ENCODE measurements at regions not wholly inside any gene's neighbourhood (a gene's known extent, or its start where the extent isn't known, plus 50 kb on each side); places are given as distances from the start of the nearest gene placed in this dataset.

DNA sequence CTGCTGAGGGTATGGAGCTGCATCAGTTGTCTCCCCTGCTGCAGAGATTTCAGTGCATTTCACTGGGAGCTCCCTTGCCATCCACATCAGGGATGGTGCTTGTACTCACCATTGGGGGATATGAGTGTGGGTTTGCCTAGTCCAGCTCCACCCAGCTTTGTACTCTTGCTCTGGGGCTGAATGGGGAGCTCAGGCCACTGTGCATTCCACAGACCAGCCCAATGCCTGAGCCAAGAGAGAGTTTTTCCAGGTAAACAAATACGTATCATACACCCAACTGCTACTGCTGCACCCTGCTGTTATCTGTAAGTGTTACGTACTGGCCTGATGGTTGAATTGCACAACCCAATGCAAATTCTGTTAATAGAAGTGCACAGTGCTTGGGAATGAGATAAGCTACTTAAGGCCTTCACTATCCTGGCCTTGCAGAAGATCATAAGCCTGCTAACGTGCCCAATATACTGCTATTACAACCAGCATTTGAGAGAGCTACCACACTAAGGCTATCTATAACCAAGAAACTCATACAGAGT is 205.0 kb upstream of the DMD start:
- Histone ChIP-seq H2BK12ac (ENCODE audit: low read length in 2 of 2) (no peak overlapping the region), H3K27me3 (ENCODE audit: control insufficient read depth in 1 of 2, insufficient read depth in 1 of 2, low read length in 2 of 2) (no peaks in the 10 kb centered on the region), H3K18ac (ENCODE audit: low read depth in 1 of 2, low read length in 2 of 2) (no peak overlapping the region), H3K36me3 (ENCODE audit: control insufficient read depth in 1 of 2, insufficient read depth in 2 of 2, low read depth in 1 of 2, low read length in 2 of 2) (no peaks in the 10 kb centered on the region), H2AFZ (ENCODE audit: low read depth, low read length) (no peak overlapping the region), H2BK15ac (ENCODE audit: low read depth, poor library complexity, severe bottlenecking) (no peak overlapping the region), H3K4me3 (ENCODE audit: insufficient read depth in 1 of 2, low read depth in 1 of 2, low read length in 2 of 2) (no peak overlapping the region), H3K9ac (ENCODE audit: low read length) (no peak overlapping the region), H3K23ac (ENCODE audit: low read length in 2 of 2) (no peak overlapping the region), H2BK5ac (ENCODE audit: low read depth, low read length, poor library complexity, severe bottlenecking) (no peak overlapping the region), H3K9me3 (ENCODE audit: control insufficient read depth, low read length) (peaks cover 8% of the 10 kb centered on the region), H4K8ac (ENCODE audit: low read length) (no peak overlapping the region), H3K4ac (ENCODE audit: low read depth in 1 of 2, low read length in 2 of 2) (no peak overlapping the region), H4K91ac (ENCODE audit: low read length) (no peak overlapping the region), H3K4me1 (ENCODE audit: control insufficient read depth, insufficient read depth, low read depth, low read length) (no peaks in the 10 kb centered on the region), H3K27ac (ENCODE audit: low read length, poor library complexity, severe bottlenecking) (no peak overlapping the region), H2AK5ac (ENCODE audit: low read length, severe bottlenecking) (no peak overlapping the region), H3K79me1 (replicated peaks; ENCODE audit: low read length, poor library complexity, severe bottlenecking) (no peaks in the 10 kb centered on the region), H3K14ac (ENCODE audit: low read length in 2 of 2) (no peak overlapping the region), H3K4me2 (ENCODE audit: low read length, poor library complexity, severe bottlenecking) (no peak overlapping the region), H2BK120ac (ENCODE audit: low read depth, low read length) (no peak overlapping the region)
- 84% methylated on average over 2 of the region's 3 CpGs for WGBS
- DNase-seq, result no peak

- H4K8ac ChIP-seq (ENCODE audit: low read length), result no peak overlapping the region
- H3K23ac ChIP-seq (ENCODE audit: low read length in 2 of 2), result no peak overlapping the region
- H3K14ac ChIP-seq (ENCODE audit: low read length in 2 of 2), result no peak overlapping the region
- no peak overlapping the region for H2BK12ac ChIP-seq (ENCODE audit: low read length in 2 of 2)
- DNase-seq, result no peak
- no peak overlapping the region for H2BK15ac ChIP-seq (ENCODE audit: low read depth, poor library complexity, severe bottlenecking)
- H3K4ac ChIP-seq (ENCODE audit: low read depth in 1 of 2, low read length in 2 of 2), result no peak overlapping the region
- H3K9ac ChIP-seq (ENCODE audit: low read length), result no peak overlapping the region
- H3K9me3 ChIP-seq (ENCODE audit: control insufficient read depth, low read length), result peaks cover 8% of the 10 kb centered on the region
- H3K79me1 ChIP-seq (replicated peaks; ENCODE audit: low read length, poor library complexity, severe bottlenecking), result no peaks in the 10 kb centered on the region
- no peaks in the 10 kb centered on the region for H3K36me3 ChIP-seq (ENCODE audit: control insufficient read depth in 1 of 2, insufficient read depth in 2 of 2, low read depth in 1 of 2, low read length in 2 of 2)
- 65% methylated on average over 6 of the region's 6 CpGs for WGBS
- no peak overlapping the region for H3K4me3 ChIP-seq (ENCODE audit: insufficient read depth in 1 of 2, low read depth in 1 of 2, low read length in 2 of 2)
- no peak overlapping the region for H2BK120ac ChIP-seq (ENCODE audit: low read depth, low read length)
- no peak overlapping the region for H4K91ac ChIP-seq (ENCODE audit: low read length)
- no peak overlapping the region for H2BK5ac ChIP-seq (ENCODE audit: low read depth, low read length, poor library complexity, severe bottlenecking)
- no peak overlapping the region for H3K18ac ChIP-seq (ENCODE audit: low read depth in 1 of 2, low read length in 2 of 2)
- no peaks in the 10 kb centered on the region for H3K27me3 ChIP-seq (ENCODE audit: control insufficient read depth in 1 of 2, insufficient read depth in 1 of 2, low read length in 2 of 2)
- no peak overlapping the region for H3K27ac ChIP-seq (ENCODE audit: low read length, poor library complexity, severe bottlenecking)
- H2AK5ac ChIP-seq (ENCODE audit: low read length, severe bottlenecking), result no peak overlapping the region
- no peaks in the 10 kb centered on the region for H3K4me1 ChIP-seq (ENCODE audit: control insufficient read depth, insufficient read depth, low read depth, low read length)
- H3K4me2 ChIP-seq (ENCODE audit: low read length, poor library complexity, severe bottlenecking), result no peak overlapping the region
- no peak overlapping the region for H2AFZ ChIP-seq (ENCODE audit: low read depth, low read length)
Observed at GRCh38 chrX:33415459-33415858, 204.1 kb upstream of the DMD start.

DNA sequence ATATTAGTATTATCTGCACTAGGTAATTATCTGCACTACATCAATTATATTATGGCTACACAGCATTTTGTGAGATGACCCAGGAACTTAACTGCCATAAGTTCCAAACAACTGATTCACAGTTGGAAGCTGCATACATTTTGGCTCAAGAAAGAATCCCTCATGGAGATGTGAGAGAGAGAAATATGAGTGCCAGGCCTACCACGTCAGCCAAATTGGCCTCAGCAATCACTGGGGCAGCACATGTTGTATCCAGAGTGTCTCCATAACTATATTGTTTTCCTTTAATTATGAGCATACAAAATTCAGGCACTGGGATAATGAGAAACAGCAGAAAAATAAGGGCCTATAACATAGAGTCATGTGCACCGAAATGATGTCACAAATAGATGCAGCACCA is 174.2 kb upstream of the DMD start:
- Histone ChIP-seq H2BK120ac (ENCODE audit: low read depth, low read length) (no peak overlapping the region), H2AFZ (ENCODE audit: low read depth, low read length) (no peak overlapping the region), H3K4ac (ENCODE audit: low read depth in 1 of 2, low read length in 2 of 2) (no peak overlapping the region), H3K23ac (ENCODE audit: low read length in 2 of 2) (no peak overlapping the region), H4K8ac (ENCODE audit: low read length) (no peak overlapping the region), H3K4me2 (ENCODE audit: low read length, poor library complexity, severe bottlenecking) (no peak overlapping the region), H3K4me1 (ENCODE audit: control insufficient read depth, insufficient read depth, low read depth, low read length) (no peaks in the 10 kb centered on the region), H3K79me1 (replicated peaks; ENCODE audit: low read length, poor library complexity, severe bottlenecking) (no peaks in the 10 kb centered on the region), H3K4me3 (ENCODE audit: insufficient read depth in 1 of 2, low read depth in 1 of 2, low read length in 2 of 2) (no peak overlapping the region), H3K27ac (ENCODE audit: low read length, poor library complexity, severe bottlenecking) (no peak overlapping the region), H2BK12ac (ENCODE audit: low read length in 2 of 2) (no peak overlapping the region), H3K18ac (ENCODE audit: low read depth in 1 of 2, low read length in 2 of 2) (no peak overlapping the region), H2BK5ac (ENCODE audit: low read depth, low read length, poor library complexity, severe bottlenecking) (no peak overlapping the region), H3K36me3 (ENCODE audit: control insufficient read depth in 1 of 2, insufficient read depth in 2 of 2, low read depth in 1 of 2, low read length in 2 of 2) (no peaks in the 10 kb centered on the region), H2BK15ac (ENCODE audit: low read depth, poor library complexity, severe bottlenecking) (no peak overlapping the region), H2AK5ac (ENCODE audit: low read length, severe bottlenecking) (no peak overlapping the region), H4K91ac (ENCODE audit: low read length) (no peak overlapping the region), H3K27me3 (ENCODE audit: control insufficient read depth in 1 of 2, insufficient read depth in 1 of 2, low read length in 2 of 2) (no peaks in the 10 kb centered on the region), H3K9me3 (ENCODE audit: control insufficient read depth, low read length) (no peaks in the 10 kb centered on the region), H3K14ac (ENCODE audit: low read length in 2 of 2) (no peak overlapping the region), H3K9ac (ENCODE audit: low read length) (no peak overlapping the region)
- no peak for DNase-seq
- no CpG with 5 or more reads among the region's 2 CpGs for WGBS

DNA sequence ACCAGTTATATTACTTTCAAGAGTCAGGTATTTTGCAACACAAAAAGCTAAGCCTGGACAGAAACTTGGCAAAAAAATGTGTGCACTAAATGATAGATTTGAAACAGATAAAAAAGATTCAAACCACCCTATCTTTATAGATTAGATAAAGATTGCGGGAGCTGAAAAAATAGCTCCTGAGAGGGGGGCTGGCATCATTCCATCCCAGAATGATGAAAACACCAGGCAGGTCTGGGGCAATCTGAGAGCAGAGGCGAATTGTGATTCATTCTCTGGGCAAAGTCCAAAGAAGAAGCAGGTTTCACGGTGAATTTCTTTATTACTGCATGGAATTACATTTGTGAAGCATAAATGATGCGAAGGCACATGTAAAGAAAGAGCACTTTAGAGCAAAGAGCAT is 168.5 kb upstream of the DMD start:
- H3K4me3 ChIP-seq (ENCODE audit: insufficient read depth in 1 of 2, low read depth in 1 of 2, low read length in 2 of 2), result no peak overlapping the region
- H3K9me3 ChIP-seq (ENCODE audit: control insufficient read depth, low read length), result no peaks in the 10 kb centered on the region
- H3K18ac ChIP-seq (ENCODE audit: low read depth in 1 of 2, low read length in 2 of 2), result no peak overlapping the region
- no peak overlapping the region for H2BK15ac ChIP-seq (ENCODE audit: low read depth, poor library complexity, severe bottlenecking)
- H2AK5ac ChIP-seq (ENCODE audit: low read length, severe bottlenecking), result no peak overlapping the region
- H2BK12ac ChIP-seq (ENCODE audit: low read length in 2 of 2), result no peak overlapping the region
- no peak overlapping the region for H3K27ac ChIP-seq (ENCODE audit: low read length, poor library complexity, severe bottlenecking)
- DNase-seq, result no peak
- H3K27me3 ChIP-seq (ENCODE audit: control insufficient read depth in 1 of 2, insufficient read depth in 1 of 2, low read length in 2 of 2), result no peaks in the 10 kb centered on the region
- H3K23ac ChIP-seq (ENCODE audit: low read length in 2 of 2), result no peak overlapping the region
- no peak overlapping the region for H3K14ac ChIP-seq (ENCODE audit: low read length in 2 of 2)
- WGBS, result 81% methylated on average over 2 of the region's 4 CpGs
- no peak overlapping the region for H3K4ac ChIP-seq (ENCODE audit: low read depth in 1 of 2, low read length in 2 of 2)
- no peaks in the 10 kb centered on the region for H3K36me3 ChIP-seq (ENCODE audit: control insufficient read depth in 1 of 2, insufficient read depth in 2 of 2, low read depth in 1 of 2, low read length in 2 of 2)
- H3K4me2 ChIP-seq (ENCODE audit: low read length, poor library complexity, severe bottlenecking), result no peak overlapping the region
- no peak overlapping the region for H2AFZ ChIP-seq (ENCODE audit: low read depth, low read length)
- no peak overlapping the region for H3K9ac ChIP-seq (ENCODE audit: low read length)
- no peaks in the 10 kb centered on the region for H3K79me1 ChIP-seq (replicated peaks; ENCODE audit: low read length, poor library complexity, severe bottlenecking)
- no peak overlapping the region for H2BK120ac ChIP-seq (ENCODE audit: low read depth, low read length)
- H2BK5ac ChIP-seq (ENCODE audit: low read depth, low read length, poor library complexity, severe bottlenecking), result no peak overlapping the region
- no peaks in the 10 kb centered on the region for H3K4me1 ChIP-seq (ENCODE audit: control insufficient read depth, insufficient read depth, low read depth, low read length)
- H4K8ac ChIP-seq (ENCODE audit: low read length), result no peak overlapping the region
- no peak overlapping the region for H4K91ac ChIP-seq (ENCODE audit: low read length)
